ENCODE measurements at regions not wholly inside any gene's neighbourhood (a gene's known extent, or its start where the extent isn't known, plus 50 kb on each side); places are given as distances from the start of the nearest gene placed in this dataset.

GRCh38 chr2:175317751-175318150 is 136.2 kb upstream of the ATP5MC3 start:
- CTCF ChIA-PET: no interaction called here
- DNase-seq: no peak
- no TSS peak for BruUV-seq (replicated peaks)
- Mint-ChIP-seq H3K4me1 (ENCODE audit: low read depth, unreplicated experiment) (no peaks in the 10 kb centered on the region), H3K9me3 (ENCODE audit: low read depth, unreplicated experiment) (no peaks in the 10 kb centered on the region), H3K27ac (ENCODE audit: unreplicated experiment) (no peak overlapping the region), H3K36me3 (ENCODE audit: insufficient read depth, unreplicated experiment) (no peaks in the 10 kb centered on the region), H3K27me3 (ENCODE audit: unreplicated experiment) (peaks cover 20% of the 10 kb centered on the region), H3K4me3 (ENCODE audit: low read depth, unreplicated experiment) (no peak overlapping the region)
- intact Hi-C loops (cut with micrococcal nuclease; ENCODE audit: unreplicated experiment): no loop called here
- no peak for TF ChIP-seq CTCF (IDR thresholded peaks at IDR 0.05; ENCODE audit: unreplicated experiment)

GRCh38 chr2:175312137-175312536 is 130.6 kb upstream of the ATP5MC3 start:
- Mint-ChIP-seq H3K4me1 (ENCODE audit: low read depth, unreplicated experiment) (peaks cover 7% of the 10 kb centered on the region), H3K27me3 (ENCODE audit: unreplicated experiment) (peaks cover 57% of the 10 kb centered on the region), H3K4me3 (ENCODE audit: low read depth, unreplicated experiment) (no peak overlapping the region), H3K27ac (ENCODE audit: unreplicated experiment) (no peak overlapping the region), H3K36me3 (ENCODE audit: insufficient read depth, unreplicated experiment) (no peaks in the 10 kb centered on the region), H3K9me3 (ENCODE audit: low read depth, unreplicated experiment) (no peaks in the 10 kb centered on the region)
- CTCF ChIA-PET: no interaction called here
- intact Hi-C loops (cut with micrococcal nuclease; ENCODE audit: unreplicated experiment): no loop called here
- TF ChIP-seq CTCF (IDR thresholded peaks at IDR 0.05; ENCODE audit: unreplicated experiment): no peak
- no peak for DNase-seq
- no TSS peak for BruUV-seq (replicated peaks)

- no peak for DNase-seq
- BruUV-seq (replicated peaks): no TSS peak
- Mint-ChIP-seq H3K27me3 (ENCODE audit: unreplicated experiment) (peaks cover 55% of the 10 kb centered on the region), H3K4me3 (ENCODE audit: low read depth, unreplicated experiment) (no peak overlapping the region), H3K4me1 (ENCODE audit: low read depth, unreplicated experiment) (peaks cover 7% of the 10 kb centered on the region), H3K27ac (ENCODE audit: unreplicated experiment) (no peak overlapping the region), H3K36me3 (ENCODE audit: insufficient read depth, unreplicated experiment) (no peaks in the 10 kb centered on the region), H3K9me3 (ENCODE audit: low read depth, unreplicated experiment) (no peaks in the 10 kb centered on the region)
- intact Hi-C loops (cut with micrococcal nuclease; ENCODE audit: unreplicated experiment): no loop called here
- no peak for TF ChIP-seq CTCF (IDR thresholded peaks at IDR 0.05; ENCODE audit: unreplicated experiment)
- CTCF ChIA-PET: no interaction called here
Observed at GRCh38 chr2:175310813-175311504, 129.4 kb upstream of the ATP5MC3 start.

GRCh38 chr2:175309799-175310198 is 128.3 kb upstream of the ATP5MC3 start:
- H3K9me3 Mint-ChIP-seq (ENCODE audit: low read depth, unreplicated experiment): no peaks in the 10 kb centered on the region
- intact Hi-C loops (cut with micrococcal nuclease; ENCODE audit: unreplicated experiment): loop anchor here (5.0 kb wide), 1 partner anchor 788 kb away; the partner anchor contains the start of gene HOXD12
- peak; percentile 65 for DNase-seq
- H3K4me1 Mint-ChIP-seq (ENCODE audit: low read depth, unreplicated experiment): peaks cover 7% of the 10 kb centered on the region
- H3K36me3 Mint-ChIP-seq (ENCODE audit: insufficient read depth, unreplicated experiment): no peaks in the 10 kb centered on the region
- H3K27ac Mint-ChIP-seq (ENCODE audit: unreplicated experiment): no peak overlapping the region
- CTCF ChIA-PET: no interaction called here
- no peak overlapping the region for H3K4me3 Mint-ChIP-seq (ENCODE audit: low read depth, unreplicated experiment)
- peak; percentile 55 for TF ChIP-seq CTCF (IDR thresholded peaks at IDR 0.05; ENCODE audit: unreplicated experiment)
- H3K27me3 Mint-ChIP-seq (ENCODE audit: unreplicated experiment): peaks cover 55% of the 10 kb centered on the region
- no TSS peak for BruUV-seq (replicated peaks)
